HPDE6-E6E7 (cell line): ENCODE measurements at regions not wholly inside any gene's neighbourhood (a gene's known extent, or its start where the extent isn't known, plus 50 kb on each side); places are given as distances from the start of the nearest gene placed in this dataset.
"Not testable (repeated sequence)": the region's sequence is repeated elsewhere in the genome, so short reads cannot be mapped to it uniquely, and the experiment has no call there.

Source experiments
- DNase-seq: peaks from one replicate; pipeline ENCODE4 v3.0.0; 2011; ENCODE audit warnings: missing footprints; ENCODE audit errors: extremely low spot score

DNA sequence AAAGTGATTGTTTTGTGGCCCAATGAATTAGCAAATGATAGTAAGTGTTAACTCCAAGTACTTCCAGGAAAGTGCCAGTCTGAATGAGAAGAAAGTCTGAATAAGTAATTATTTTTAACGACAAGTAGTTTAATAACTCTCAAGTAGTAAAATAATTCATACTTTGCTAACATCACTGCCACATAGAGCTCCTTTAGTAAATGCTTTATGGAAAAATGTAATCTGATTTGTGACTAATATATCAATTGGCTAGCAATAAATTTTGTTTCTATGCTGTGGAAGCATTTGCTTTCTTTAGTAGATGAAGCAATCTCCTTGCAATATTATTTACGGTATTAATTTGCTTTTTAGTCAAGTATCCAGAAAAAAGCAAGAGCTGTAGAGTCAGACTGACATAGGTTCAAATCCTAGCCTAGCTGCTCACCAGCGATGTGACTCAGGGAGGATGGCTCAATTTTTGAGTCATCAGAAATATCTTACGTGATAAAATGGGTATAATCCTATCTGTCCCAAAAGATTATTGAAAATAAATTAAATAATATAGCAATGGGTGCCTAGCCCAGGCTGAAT lies 329.3 kb downstream of the FGFR2 start:
- no peak for DNase-seq

GRCh38 chr10:121270906-121271305 lies 327.3 kb downstream of the FGFR2 start:
- no peak for DNase-seq

DNA sequence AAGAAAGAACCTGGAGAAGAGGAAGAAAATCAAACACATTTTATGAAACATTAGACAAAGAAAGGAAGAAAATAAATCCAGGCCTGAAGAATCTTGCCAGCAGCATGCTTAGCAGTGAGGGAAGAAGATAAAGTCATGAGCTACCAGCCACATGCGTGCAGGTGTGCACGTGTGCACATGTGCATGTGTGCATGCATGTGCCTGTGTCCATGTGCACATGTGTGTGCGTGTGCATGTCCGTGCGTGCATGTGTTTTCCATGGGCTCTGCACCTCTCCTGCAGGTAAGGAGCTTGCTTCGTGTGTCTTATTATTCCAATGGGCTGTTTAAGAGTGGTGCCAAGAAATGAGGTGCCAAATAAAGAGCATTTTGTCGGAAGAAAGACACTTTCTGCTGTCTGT lies 322.2 kb downstream of the FGFR2 start:
- DNase-seq, result no peak

- no peak for DNase-seq
Measured at GRCh38 chr10:121276822-121277221, 321.4 kb downstream of the FGFR2 start.

DNA sequence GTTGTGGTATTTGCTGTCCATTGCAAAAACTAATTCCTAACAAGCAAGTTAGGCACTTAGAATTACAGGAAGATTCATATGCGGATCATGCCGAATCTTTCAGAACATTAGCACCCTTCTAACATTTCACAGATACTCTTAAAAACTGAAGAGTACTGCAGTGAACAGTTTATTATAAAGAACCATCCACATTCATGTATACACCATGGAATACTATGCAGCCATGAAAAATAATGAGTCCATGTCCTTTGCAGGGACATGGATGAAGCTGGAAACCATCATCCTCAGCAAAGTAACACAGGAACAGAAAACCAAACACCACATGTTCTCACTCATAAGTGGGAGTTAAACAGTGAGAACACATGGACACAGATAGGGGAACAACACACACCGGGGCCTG lies 319.9 kb downstream of the FGFR2 start:
- DNase-seq, result not testable (repeated sequence)

GRCh38 chr10:121281576-121281975 lies 316.7 kb downstream of the FGFR2 start:
- no peak for DNase-seq

DNA sequence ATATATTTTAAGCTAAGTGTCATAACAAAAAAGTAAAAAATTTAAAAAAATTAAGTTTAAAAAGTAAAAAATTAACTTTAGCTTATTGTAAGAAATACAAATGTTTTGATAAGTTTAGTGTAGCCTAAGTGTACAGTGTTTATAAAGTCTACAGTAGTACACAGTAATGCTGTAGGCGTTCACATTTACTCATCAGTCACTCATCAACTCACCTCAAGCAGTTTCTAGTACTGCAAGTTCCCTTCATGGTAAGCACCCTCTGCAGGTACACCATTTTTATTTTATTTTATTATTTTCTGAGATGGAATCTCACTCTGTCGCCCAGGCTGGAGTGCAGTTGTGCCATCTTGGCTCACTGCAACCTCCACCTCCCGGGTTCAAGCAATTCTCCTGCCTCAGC lies 316.0 kb downstream of the FGFR2 start:
- no peak for DNase-seq

- no peak for DNase-seq
Measured at GRCh38 chr10:121282797-121283515, 315.3 kb downstream of the FGFR2 start.

DNA sequence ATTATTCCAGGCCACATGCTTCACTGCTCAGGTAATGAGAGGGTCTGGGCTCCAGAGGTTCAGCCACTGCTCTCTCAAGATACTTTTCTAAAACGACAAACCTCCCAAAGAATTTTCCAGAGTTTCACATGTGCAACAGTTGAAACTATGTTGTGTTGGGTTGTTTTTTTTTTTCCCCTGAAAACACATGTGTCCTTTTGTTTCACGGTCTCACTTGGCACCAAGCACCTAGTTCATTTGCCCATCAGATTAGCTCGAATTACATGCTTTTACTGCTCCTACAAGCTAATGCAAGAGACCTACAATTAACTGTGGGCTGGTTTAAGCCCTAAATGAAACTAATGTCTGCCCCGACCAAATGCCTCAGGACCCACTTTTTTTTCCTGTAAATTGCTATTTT lies 313.3 kb downstream of the FGFR2 start:
- no peak for DNase-seq

- DNase-seq, result no peak
Measured at GRCh38 chr10:121285406-121286196, 312.6 kb downstream of the FGFR2 start.

DNA sequence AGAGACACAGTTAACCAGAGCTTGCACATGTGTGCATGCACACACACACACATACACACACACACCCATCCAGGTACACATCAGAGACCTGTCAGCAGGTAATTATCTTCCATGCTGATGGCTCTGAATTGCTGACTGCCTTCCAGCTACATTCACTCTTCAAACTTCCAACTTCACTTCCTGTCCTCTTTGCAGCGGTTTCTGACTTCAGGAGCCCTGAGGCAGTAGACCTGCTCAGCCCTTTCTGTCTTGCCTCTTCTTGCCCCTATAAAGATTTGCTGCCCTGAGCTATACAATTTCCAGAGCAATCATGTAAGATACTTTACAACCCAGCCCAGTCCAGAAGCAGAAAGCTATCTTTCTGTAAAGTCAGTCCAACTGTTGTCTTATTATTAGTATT lies 310.2 kb downstream of the FGFR2 start:
- peak; percentile 6 for DNase-seq

DNA sequence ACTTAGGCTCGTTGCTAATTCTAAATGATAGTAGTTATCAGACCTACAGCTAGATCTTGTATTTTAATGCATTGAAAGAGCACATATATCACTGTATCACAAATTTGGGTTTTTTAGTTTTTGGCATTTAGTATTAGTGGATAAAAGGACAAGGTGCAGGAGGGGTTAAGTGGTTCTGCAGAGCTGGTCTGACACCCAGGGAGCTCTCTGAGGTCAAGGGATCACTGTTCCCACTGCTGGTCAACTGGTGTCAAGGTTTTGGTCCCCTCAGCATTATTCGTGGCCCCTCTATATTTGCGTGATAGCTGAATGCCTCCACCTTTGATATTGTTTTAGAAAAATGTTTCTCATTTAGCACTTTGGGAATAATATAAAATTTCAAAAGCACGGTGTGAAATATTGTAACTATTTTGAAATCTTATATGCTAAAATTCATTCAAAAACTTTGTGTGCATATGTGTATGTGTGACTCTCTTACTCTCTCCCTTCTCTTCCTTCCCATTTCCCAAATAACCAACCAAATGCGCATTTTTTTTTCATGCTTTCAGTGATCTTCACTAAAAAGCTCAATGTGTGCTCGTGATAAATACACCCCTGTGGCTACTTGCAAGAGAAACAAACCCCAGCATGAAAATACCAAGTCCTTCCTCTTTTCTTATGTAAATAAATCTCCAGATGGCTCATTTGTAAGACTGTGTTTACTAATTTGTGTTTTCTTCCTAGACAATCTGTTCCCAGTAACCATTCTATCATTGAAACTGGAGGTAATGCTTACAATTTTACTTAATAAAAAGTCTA lies 309.2 kb downstream of the FGFR2 start:
- no peak for DNase-seq

DNA sequence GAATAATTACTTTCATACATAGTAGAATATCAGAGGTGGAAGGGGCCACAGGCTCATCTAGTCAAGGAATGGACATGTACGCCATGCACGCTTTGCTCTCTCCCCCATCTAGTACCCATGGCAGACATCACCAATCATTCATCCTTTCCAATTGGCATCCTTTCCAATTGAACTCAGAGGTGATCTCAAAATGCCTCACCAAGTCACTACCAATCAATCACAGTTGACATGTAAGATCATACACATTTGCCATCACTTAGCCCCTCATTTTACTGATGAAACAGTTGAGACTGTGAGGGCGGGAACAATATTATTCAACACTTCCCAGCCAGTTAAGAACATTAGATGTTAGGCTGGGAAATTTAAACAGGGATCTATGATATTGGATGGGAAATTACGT lies 308.4 kb downstream of the FGFR2 start:
- DNase-seq, result no peak

DNA sequence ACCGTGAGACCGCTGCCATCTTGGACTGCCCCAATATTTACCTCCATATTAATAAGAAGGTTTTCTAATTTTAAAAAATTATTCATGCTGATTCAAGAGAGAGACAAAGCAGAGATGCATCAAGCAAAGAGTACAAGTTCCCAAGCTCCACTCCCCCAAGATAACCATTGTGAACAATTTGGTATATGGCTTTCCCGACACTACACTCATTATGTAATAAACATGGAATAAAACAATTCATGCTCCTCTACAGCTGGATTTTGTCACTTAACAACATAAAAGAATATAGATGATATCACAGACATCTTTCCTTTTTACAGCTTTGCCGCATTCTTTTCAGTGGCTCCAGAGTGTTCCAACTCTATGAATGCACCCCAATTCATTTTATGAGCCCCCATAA lies 307.6 kb downstream of the FGFR2 start:
- DNase-seq, result no peak

GRCh38 chr10:121291376-121291775 lies 306.9 kb downstream of the FGFR2 start:
- no peak for DNase-seq

DNA sequence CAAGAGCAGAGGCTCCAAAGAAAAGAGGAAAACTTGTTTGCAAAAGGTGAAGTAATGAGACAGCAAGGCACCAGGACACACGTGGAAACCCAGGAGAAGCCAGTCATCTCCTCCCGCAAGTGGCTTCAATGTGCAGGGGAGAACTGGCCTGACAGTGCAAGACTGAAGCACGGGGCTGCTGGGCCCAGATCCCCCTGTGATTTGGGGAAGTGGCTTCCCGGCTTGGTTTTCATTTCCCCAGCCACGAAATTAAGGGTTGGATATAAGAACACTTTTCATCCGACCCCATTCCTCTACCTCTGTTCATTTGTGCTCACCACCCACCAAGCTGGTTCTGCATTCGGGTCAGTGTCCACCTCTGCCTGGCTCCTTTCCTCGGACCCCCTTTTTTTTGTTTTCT lies 306.4 kb downstream of the FGFR2 start:
- DNase-seq, result no peak

DNA sequence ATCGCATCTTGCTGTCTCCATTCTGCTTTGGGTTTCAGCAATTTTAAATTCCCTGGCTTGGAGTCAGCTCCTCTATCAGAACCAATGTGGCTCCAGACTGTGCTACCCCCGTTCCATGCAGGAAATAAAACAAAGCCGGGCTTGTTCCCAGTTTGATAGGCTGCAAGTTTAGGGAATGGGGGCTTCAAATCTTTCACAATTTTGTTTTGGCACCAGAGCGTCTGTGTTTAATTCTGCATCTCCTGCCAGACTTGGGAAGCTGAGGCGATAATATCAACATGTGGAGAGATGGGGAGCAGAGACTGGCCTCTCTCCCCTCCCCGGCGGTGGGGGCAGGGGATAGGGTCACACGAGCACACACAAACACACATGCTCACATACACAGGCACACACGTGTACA lies 305.9 kb downstream of the FGFR2 start:
- DNase-seq, result no peak

GRCh38 chr10:121293110-121293509 lies 305.1 kb downstream of the FGFR2 start:
- DNase-seq, result no peak

DNA sequence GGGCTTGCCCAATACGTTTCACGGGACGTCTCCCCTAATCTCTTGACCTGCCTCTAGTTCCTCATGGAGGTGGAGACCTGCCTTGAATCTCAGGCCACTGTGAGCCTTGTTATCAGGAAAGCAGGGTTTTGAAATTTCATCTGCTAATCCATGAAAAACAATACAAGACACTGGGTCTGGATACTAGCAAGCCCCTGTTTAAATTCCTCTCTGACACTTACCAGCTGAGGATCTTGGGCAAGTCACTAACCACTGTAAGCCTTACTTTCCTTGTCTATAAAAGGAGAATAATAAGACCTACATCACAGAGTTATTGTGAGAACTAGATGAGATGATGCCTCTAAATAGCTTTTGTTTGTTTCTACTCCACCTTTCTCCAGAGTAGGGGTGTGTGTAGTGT lies 303.6 kb downstream of the FGFR2 start:
- no peak for DNase-seq

- no peak for DNase-seq
Measured at GRCh38 chr10:121296378-121296777, 301.9 kb downstream of the FGFR2 start.

DNA sequence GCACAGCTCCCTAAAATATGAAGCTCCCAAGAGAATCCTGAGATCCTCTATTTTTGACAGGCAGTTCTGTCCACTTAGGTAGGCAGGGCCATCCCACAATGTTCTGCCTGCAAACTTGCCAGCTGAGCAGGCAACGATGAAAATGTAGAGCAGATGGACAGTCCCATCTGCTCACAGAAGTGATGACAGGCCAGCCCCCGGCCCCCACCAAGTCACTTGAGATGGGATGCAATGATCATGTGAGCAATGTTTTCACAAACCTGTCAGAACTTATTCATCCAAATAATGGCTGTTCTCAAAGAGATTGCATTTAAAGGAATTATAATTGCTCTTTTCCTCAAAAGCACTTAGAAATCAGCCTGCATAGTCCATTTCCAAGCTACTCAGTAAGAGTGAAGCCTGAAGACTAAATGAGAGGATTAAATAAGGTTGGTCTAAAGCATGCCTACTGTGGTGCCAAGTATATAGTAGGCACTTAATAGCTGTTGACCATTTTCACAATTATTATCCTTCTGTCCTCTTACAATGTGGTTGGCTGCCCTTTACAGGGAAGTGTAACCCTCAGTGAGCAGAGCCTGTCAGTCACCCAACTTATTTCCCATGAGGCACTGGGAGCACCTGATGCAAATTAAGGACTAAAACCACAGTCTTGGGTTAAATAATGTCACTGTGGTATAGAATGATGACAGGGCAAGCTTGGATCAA lies 301.2 kb downstream of the FGFR2 start:
- DNase-seq, result no peak

DNA sequence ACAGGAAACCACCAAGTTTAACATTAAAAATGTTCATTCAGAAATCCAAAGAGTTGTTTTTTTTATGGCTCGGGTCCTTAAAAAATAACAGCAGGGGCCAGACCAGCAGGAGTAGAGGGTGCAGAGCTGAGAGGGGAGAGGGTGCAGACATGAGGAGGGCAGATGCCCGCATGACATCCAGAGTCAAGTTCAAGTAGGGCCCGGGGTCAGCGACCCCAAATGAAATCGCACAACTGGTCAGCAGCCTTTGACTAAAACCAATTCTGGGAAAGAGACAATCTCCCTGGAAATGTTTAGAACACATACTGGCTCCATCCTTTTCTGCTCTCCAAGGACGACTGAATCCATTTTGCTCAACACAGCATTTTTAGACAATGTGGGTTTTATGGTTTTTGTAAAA lies 297.5 kb downstream of the FGFR2 start:
- no peak for DNase-seq
